Activated CD4-positive, alpha-beta T cell treated with anti-CD3 and anti-CD28 coated beads, Interleukin-2, amount 10 ng/mL, durations not matched to agents 24 days and 14 days (primary cell): ENCODE measurements at regions not wholly inside any gene's neighbourhood (a gene's known extent, or its start where the extent isn't known, plus 50 kb on each side); places are given as distances from the start of the nearest gene placed in this dataset.

ENCODE experiments used
- DNase-seq: peaks from one replicate; pipeline ENCODE4 v3.0.0; 2022
- H3K27ac Mint-ChIP-seq: one replicate; pipeline ENCODE4 v1.8.0; 2022; ENCODE audit warnings: mild to moderate bottlenecking, mixed read lengths
- H3K27me3 Mint-ChIP-seq: one replicate; pipeline ENCODE4 v1.8.0; 2022; ENCODE audit warnings: mixed read lengths
- H3K36me3 Mint-ChIP-seq: one replicate; pipeline ENCODE4 v1.8.0; 2022; ENCODE audit warnings: low read depth, mild to moderate bottlenecking, mixed read lengths
- H3K4me1 Mint-ChIP-seq: one replicate; pipeline ENCODE4 v1.8.0; 2021; ENCODE audit warnings: mixed read lengths
- H3K4me3 Mint-ChIP-seq: one replicate; pipeline ENCODE4 v1.8.0; 2022; ENCODE audit warnings: mild to moderate bottlenecking, moderate library complexity, mixed read lengths
- H3K9me3 Mint-ChIP-seq: one replicate; pipeline ENCODE4 v1.8.0; 2021; ENCODE audit warnings: mixed read lengths
- intact Hi-C: fragments of 100-400 bp; cut with micrococcal nuclease; formaldehyde crosslinking; loops from one replicate; pipeline ENCODE4 v1.15.1; 2023

DNA sequence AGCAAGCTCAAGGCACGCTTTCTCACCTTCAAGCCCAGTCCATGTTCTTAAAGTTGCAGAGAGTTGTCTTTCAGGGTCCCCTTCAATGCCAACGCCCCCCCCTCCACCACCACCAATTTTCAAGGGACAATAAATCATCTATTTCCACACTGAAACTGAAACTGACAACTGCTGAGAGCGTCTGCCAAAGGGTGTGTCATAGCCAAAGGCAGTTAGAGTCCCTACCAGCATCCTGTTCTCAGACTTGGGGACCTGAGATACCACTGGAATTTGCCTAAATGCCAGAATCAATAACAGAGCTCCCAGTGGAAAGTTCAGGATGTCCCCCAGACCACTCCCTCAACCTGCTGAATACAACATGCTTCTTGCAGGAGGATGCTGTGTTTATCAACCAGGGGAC, 133.2 kb upstream of the SOX9 start:
- no peak for DNase-seq
- Mint-ChIP-seq H3K36me3 (no peaks in the 10 kb centered on the region), H3K27me3 (no peaks in the 10 kb centered on the region), H3K4me3 (no peak overlapping the region), H3K4me1 (no peaks in the 10 kb centered on the region), H3K27ac (peak overlapping the region; percentile 17), H3K9me3 (peaks cover 3% of the 10 kb centered on the region)
- intact Hi-C loops: no loop called here

DNA sequence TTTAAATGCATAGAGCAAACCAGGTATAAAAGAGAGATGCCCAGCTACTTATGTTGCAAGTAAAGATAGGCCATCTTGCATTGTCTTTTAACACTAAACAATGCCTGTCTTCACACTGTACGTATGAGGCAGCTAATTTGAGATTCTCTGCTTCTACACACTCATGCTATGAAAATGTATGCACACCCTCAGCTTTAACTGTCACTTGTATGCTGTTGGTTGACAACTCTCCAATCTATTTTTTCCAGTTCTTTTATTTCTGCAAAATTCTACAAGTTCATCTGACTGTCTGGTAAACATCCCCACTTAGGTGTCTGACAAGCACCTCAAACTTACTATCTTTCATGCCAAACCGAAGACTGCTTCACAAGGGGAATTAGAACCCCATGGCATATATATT, 131.7 kb upstream of the SOX9 start:
- H3K27ac Mint-ChIP-seq: no peak overlapping the region
- no peaks in the 10 kb centered on the region for H3K27me3 Mint-ChIP-seq
- no peaks in the 10 kb centered on the region for H3K4me1 Mint-ChIP-seq
- H3K9me3 Mint-ChIP-seq: peaks cover 3% of the 10 kb centered on the region
- no peak for DNase-seq
- no peak overlapping the region for H3K4me3 Mint-ChIP-seq
- H3K36me3 Mint-ChIP-seq: no peaks in the 10 kb centered on the region
- intact Hi-C loops: no loop called here

DNA sequence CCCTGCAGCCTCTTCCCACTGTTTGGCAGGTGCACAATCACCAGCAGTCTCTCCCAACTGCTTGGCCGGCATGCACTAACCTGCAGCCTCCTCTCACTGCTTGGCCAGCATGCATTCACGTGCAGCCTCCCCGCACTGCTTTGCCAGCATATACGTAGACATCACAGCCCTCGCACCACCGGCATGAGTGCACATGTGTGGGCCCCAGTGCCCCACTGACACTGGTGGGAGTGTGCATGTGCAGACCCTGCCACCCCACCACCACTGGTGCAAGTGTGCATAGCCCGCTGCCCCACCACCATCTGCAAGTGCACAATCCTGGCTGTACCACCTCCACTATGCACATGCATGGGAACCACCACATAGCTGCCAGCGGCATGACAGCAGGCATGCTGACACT, 127.5 kb upstream of the SOX9 start:
- no peaks in the 10 kb centered on the region for H3K9me3 Mint-ChIP-seq
- intact Hi-C loops: no loop called here

DNA sequence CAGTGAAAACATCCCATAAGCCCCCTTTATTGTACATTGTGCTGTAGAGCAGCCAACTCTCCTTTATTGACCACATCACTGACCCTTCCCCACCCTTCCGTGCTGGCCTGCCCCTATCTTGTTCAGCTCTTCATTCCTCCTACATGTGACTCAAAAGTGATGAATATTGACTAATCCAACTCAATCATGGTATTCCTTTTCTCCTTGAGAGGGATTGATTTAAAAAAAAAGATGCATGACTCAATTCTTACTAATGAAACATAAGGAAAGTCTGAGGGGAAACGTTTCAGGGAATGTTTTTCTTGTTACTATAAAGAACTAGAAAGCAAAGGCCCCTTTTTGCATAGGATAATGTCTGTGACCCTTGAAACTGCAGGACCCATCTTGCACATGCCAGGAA, 125.2 kb upstream of the SOX9 start:
- Mint-ChIP-seq H3K4me3 (no peak overlapping the region), H3K27me3 (no peaks in the 10 kb centered on the region), H3K36me3 (no peaks in the 10 kb centered on the region), H3K27ac (no peak overlapping the region), H3K4me1 (no peaks in the 10 kb centered on the region), H3K9me3 (no peaks in the 10 kb centered on the region)
- DNase-seq: no peak
- intact Hi-C loops: no loop called here

More for the DNA sequence above, 127.5 kb upstream of the SOX9 start:
- Mint-ChIP-seq H3K36me3 (no peaks in the 10 kb centered on the region), H3K4me1 (no peaks in the 10 kb centered on the region), H3K27me3 (no peaks in the 10 kb centered on the region), H3K27ac (no peak overlapping the region), H3K4me3 (no peak overlapping the region)
- no peak for DNase-seq

DNA sequence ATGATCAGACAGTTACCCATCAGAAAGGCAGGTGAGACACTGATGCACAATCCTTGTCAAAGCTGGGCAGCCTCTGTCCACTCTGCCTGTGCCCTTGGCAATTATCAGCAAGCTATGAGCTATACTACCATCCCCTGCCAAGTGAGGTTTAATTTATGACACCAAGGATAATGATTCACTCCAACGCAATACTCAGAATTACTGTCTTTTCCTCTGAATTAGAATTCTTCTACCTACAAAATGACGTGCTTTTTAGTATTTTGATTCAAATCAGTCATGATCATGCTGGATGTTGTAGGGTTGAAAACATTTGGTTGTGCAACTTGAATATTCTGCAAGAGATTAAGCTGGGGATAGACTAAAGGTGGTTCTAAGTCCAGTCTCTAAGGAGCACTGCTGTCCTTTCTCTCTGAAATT, 116.8 kb upstream of the SOX9 start:
- no peaks in the 10 kb centered on the region for H3K27me3 Mint-ChIP-seq
- no peak overlapping the region for H3K27ac Mint-ChIP-seq
- DNase-seq: no peak
- no peaks in the 10 kb centered on the region for H3K36me3 Mint-ChIP-seq
- intact Hi-C loops: no loop called here
- peaks cover 3% of the 10 kb centered on the region for H3K9me3 Mint-ChIP-seq
- no peaks in the 10 kb centered on the region for H3K4me1 Mint-ChIP-seq
- no peak overlapping the region for H3K4me3 Mint-ChIP-seq

DNA sequence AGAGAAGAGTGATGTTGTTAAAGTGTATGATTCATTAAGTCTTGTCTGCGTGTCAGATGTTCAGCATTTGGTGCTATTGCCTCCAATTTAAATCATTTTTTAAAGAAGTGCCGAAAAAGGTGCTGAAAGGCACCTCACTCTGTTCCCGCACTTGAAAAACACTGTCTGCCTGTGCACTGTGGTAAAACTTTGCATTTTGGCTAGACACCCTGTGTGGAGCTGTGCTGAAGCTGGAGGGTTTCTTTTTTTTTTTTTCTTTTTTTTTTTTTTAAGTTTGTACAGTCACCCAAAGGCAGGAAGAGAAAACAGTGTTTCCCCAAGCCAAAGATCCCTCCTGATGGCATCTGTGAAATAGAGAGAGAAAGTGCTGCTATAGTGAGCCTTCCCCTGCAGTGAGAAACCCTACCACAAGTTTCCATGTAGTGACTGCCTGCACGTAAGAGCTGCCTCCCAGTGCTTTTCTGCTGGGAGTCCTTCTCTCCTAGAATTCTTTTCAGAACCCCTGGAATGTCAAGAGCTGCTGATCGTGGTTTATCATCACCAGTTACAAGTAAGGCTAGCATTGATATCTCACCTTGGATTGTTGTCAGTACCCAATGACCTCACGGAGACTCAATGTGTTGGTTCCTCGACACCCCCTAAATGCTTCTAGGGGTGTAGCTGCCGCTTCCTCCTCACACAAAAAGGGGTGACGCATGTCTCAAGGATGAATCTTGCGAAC, 116.0 kb upstream of the SOX9 start:
- H3K27ac Mint-ChIP-seq: no peak overlapping the region
- intact Hi-C loops: no loop called here

DNA sequence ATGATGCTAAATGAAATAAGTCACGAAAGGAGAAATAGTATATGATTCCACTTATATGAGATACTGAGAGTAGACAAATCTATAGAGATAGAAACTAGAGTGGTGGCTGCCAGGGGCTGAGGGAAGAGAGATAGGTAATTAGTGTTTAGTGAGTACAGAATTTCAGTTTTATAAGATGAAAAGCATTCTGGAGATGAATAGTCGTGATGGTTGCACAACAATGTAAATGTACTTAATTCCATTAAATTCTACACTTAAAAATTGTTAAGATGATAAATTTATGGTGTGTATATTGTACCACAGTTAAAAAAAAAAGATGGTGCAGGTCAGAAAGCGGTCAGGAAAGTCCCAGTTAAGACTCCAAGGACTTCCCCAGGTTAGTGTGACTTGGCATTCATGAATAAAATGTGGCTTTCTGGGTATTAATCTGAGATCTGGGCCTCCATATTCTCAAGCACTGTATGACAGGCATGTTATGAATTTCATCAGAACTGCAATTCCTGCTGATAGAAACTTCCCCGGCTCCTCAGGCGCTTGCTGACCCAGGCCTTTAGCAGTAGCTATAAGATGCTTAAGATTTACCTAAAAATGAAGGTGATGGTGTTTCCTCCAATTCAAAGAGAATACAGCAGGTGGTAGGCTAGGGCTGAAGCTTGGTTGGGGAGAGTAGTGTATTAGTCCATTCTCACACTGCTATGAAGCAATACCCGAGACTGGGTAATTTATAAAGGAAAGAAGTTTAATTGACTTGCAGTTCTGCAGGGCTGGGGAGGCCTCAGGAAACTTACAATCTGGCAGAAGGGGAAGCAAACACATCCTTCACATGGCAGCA, 115.3 kb upstream of the SOX9 start:
- Mint-ChIP-seq H3K27ac (no peak overlapping the region), H3K4me3 (no peak overlapping the region), H3K36me3 (no peaks in the 10 kb centered on the region), H3K4me1 (no peaks in the 10 kb centered on the region), H3K27me3 (no peaks in the 10 kb centered on the region), H3K9me3 (peaks cover 3% of the 10 kb centered on the region)
- intact Hi-C loops: no loop called here
- no peak for DNase-seq

More for the DNA sequence above, 116.0 kb upstream of the SOX9 start:
- Mint-ChIP-seq H3K4me1 (no peaks in the 10 kb centered on the region), H3K9me3 (peaks cover 3% of the 10 kb centered on the region), H3K27me3 (no peaks in the 10 kb centered on the region), H3K4me3 (no peak overlapping the region), H3K36me3 (no peaks in the 10 kb centered on the region)
- DNase-seq: no peak

DNA sequence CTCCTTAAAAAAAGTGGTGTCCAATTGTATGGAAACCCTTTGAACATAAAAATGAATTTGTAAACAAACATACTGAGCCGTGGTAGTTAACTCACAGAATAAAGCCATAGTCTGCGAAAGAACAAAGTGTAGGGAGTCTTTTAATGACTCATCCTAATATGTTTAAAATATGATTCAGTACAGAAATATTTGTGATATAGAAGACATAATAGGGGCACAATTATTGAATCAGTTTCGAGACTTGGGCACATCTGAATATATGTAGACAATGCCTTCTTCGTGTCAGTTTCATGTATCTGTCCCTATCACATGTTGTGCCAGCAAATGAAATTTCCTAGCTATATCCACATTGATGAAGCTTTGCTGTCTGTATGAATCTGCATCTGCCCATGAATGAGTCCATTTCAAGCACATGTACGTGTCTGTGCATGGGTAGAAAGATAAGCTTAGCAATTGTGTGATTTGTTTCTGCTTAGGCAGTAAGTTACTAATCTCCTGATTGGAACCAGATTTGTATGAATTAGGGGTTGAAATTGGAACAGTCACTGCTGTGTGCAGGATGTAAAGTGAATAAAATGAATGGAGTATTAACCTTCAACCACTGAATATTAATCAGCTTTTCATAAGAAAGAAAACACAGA, 112.5 kb upstream of the SOX9 start:
- Mint-ChIP-seq H3K27me3 (no peaks in the 10 kb centered on the region), H3K9me3 (peaks cover 3% of the 10 kb centered on the region), H3K4me3 (no peak overlapping the region), H3K36me3 (no peaks in the 10 kb centered on the region), H3K4me1 (no peaks in the 10 kb centered on the region), H3K27ac (no peak overlapping the region)
- DNase-seq: no peak
- intact Hi-C loops: no loop called here

DNA sequence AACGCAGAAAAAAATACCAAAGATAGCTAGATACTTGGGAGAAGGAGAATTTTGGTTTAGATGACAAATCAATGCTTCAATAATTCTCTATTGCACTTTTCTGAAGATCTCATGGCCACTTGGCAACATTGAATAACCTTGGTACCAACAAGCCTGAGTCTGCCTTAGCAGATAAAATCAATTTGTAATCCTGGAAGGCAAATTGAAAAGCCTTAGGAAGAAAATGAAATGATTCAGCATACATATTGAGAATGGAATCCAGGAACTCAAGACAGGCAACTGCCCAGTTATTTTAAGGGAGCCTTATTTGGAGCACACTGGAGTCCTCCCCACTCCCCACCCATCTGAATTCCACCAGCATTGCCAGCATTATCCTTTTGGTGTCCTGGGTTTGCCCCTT, 109.3 kb upstream of the SOX9 start:
- no peak for DNase-seq
- H3K36me3 Mint-ChIP-seq: no peaks in the 10 kb centered on the region
- H3K27ac Mint-ChIP-seq: no peak overlapping the region
- peaks cover 3% of the 10 kb centered on the region for H3K9me3 Mint-ChIP-seq
- H3K4me3 Mint-ChIP-seq: no peak overlapping the region
- H3K4me1 Mint-ChIP-seq: no peaks in the 10 kb centered on the region
- intact Hi-C loops: no loop called here
- H3K27me3 Mint-ChIP-seq: no peaks in the 10 kb centered on the region

DNA sequence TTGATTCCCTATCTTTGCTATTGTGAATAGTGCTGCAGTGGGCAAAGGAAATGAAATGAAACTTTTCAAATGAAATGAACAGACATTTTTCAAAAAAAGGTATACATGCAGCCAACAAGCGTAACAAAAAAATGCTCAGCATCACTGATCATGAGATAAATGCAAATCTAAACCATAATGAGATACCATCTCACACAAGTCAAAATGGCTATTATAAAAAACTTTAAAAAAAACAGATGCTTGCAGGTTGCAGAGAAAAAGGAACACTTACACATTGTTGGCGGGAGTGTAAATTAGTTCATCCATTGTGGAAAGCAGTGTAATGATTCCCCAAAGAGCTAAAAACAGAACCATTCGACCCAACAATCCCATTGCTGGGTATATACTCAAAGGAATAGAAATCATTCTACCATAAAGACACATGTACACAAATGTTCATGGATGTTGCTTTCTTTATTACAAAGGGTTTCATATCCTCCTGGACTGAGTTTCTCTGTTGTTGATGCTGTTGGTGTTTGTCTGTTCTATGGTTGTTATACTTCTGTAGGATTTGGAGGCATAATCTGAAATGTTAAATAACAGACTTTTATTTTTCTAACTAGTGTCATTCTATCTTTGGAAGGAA, 99.3 kb upstream of the SOX9 start:
- Mint-ChIP-seq H3K4me3 (no peak overlapping the region), H3K27me3 (no peaks in the 10 kb centered on the region), H3K4me1 (no peaks in the 10 kb centered on the region), H3K36me3 (no peaks in the 10 kb centered on the region), H3K9me3 (peaks cover 5% of the 10 kb centered on the region), H3K27ac (no peak overlapping the region)
- DNase-seq: no peak
- intact Hi-C loops: no loop called here

DNA sequence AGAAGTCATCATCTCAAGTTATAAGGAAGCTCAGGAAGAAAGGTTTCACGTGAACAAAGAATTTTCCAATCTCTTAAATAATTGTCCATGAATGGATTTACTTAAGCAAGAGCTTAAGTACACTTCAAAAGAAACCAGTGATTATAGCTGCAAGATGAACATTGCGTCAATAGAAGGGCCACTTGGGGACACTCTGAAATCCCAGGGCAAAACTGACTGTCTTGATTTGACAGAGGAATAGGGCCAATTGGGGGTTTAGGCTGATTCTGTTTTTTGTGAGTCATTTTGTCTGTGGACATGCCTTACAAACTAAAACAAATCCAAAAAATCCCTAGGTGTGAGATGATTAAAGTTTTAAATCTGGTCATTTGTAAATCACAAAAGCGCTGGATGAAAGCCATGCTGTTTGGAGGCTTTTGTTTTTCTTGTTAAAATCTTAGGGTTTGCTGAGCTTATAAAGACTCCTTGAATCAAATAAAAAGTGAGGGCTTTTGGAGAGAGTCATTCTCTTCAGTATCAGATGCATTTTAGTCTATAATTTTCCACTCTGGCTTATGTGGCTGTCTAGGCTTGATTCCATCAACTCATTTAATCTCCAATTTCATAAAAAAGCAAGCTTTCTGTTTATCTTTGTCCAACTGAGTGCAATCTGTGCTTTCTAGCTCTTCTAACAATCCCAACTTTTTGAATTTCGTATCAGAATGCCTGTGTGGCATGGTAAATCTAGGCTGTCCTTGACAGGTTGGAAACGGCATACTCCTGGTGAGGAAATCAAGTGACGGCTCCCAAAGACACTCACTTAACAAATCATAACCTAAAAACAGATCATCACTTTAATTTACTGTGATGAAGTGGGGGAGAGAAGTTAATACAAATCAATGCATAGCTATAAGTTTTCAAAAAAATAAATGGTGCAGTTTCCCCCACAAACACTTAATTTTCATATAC, 98.2 kb upstream of the SOX9 start:
- Mint-ChIP-seq H3K27me3 (no peaks in the 10 kb centered on the region), H3K9me3 (peaks cover 5% of the 10 kb centered on the region), H3K36me3 (no peaks in the 10 kb centered on the region), H3K4me3 (no peak overlapping the region), H3K4me1 (no peaks in the 10 kb centered on the region), H3K27ac (no peak overlapping the region)
- DNase-seq: no peak
- intact Hi-C loops: no loop called here

DNA sequence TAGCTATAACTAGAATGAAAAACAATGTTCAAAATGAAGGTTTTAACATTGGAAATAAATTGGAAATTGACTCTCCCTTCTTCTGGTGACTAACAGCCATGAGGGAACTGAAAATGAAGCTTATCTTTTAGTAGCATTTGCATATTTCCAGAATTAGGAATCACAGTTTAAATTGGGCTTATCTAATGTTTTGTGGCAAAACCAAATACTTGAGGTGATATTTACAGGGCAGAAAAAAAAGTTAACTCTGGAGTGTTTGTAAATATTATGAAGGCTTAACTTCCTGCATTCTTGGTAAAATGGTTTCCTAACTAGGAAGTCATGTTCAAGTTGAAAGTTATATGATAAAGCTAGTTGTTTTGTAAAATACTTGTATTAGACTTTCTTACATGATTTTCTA, 96.4 kb upstream of the SOX9 start:
- H3K4me3 Mint-ChIP-seq: no peak overlapping the region
- DNase-seq: no peak
- H3K9me3 Mint-ChIP-seq: peaks cover 5% of the 10 kb centered on the region
- intact Hi-C loops: no loop called here
- no peaks in the 10 kb centered on the region for H3K36me3 Mint-ChIP-seq
- no peaks in the 10 kb centered on the region for H3K4me1 Mint-ChIP-seq
- no peaks in the 10 kb centered on the region for H3K27me3 Mint-ChIP-seq
- H3K27ac Mint-ChIP-seq: no peak overlapping the region

DNA sequence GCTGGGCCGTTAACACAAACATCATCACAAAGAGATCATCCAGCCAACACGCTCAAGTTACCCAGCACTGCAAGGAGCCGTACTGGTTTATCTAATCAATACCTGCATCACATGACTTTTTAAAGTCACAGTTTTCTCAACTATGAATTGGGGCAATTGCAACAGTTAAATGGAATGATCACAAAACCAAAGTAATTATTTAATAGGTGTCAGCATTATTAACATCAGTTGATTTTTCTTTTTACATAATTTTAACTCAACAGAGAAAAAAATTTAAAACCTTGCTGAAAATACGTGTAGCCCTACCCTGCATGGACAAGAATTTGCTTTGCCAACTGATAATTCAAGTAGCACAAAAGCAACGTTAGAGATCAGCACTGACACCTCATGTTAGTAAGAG, 95.7 kb upstream of the SOX9 start:
- intact Hi-C loops: no loop called here
- no peak overlapping the region for H3K4me3 Mint-ChIP-seq
- H3K36me3 Mint-ChIP-seq: no peaks in the 10 kb centered on the region

More for the DNA sequence above, 95.7 kb upstream of the SOX9 start:
- H3K4me1 Mint-ChIP-seq: peaks cover 4% of the 10 kb centered on the region
- H3K27me3 Mint-ChIP-seq: no peaks in the 10 kb centered on the region
- no peak overlapping the region for H3K27ac Mint-ChIP-seq
- no peak for DNase-seq
- H3K9me3 Mint-ChIP-seq: peaks cover 5% of the 10 kb centered on the region
